ENCODE measurements at regions not wholly inside any gene's neighbourhood (a gene's known extent, or its start where the extent isn't known, plus 50 kb on each side); places are given as distances from the start of the nearest gene placed in this dataset.

- TF ChIP-seq CTCF (IDR thresholded peaks at IDR 0.05; ENCODE audit: insufficient read depth, low read length) (no peak), POLR2AphosphoS5 (IDR thresholded peaks at IDR 0.05; ENCODE audit: low read depth) (no peak), SPI1 (IDR thresholded peaks at IDR 0.05; ENCODE audit: borderline replicate concordance, low read depth) (no peak)
Measured at GRCh38 chr1:98496256-98496995, 165.1 kb upstream of the SNX7 start.
